SU-DHL-6 (cell line): ENCODE measurements at regions not wholly inside any gene's neighbourhood (a gene's known extent, or its start where the extent isn't known, plus 50 kb on each side); places are given as distances from the start of the nearest gene placed in this dataset.
"Not testable (repeated sequence)": the region's sequence is repeated elsewhere in the genome, so short reads cannot be mapped to it uniquely, and the experiment has no call there.

Experiments used
- H2AFZ ChIP-seq: fragments of 200-600 bp; sonication (generic); 2 replicates; pipeline ENCODE4 v1.6.1; 2014; ENCODE audit warnings: low read depth, mild to moderate bottlenecking, moderate library complexity, mixed read lengths, antibody characterized with exemption, low read length; ENCODE audit not compliant: severe bottlenecking
- H3F3A ChIP-seq: fragments of 200-600 bp; shearing (Covaris generic); 2 replicates; pipeline ENCODE4 v1.6.0; 2016; ENCODE audit warnings: antibody characterized with exemption, mild to moderate bottlenecking; ENCODE audit not compliant: insufficient read depth
- H3K27ac ChIP-seq: fragments of 200-600 bp; sonication (generic); 2 replicates; pipeline ENCODE4 v1.5.1; 2016; ENCODE audit warnings: low read depth, mild to moderate bottlenecking, low read length, moderate library complexity, mixed read lengths
- H3K27me3 ChIP-seq: fragments of 200-600 bp; sonication (generic), shearing (Covaris generic); 2 replicates; pipeline ENCODE4 v1.6.0; 2014; ENCODE audit warnings: mild to moderate bottlenecking, low read length
- H3K36me3 ChIP-seq: fragments of 200-600 bp; sonication (generic); 2 replicates; pipeline ENCODE4 v1.6.1; 2014; ENCODE audit warnings: mild to moderate bottlenecking, low read length, mixed read lengths
- H3K4me2 ChIP-seq: fragments of 300-600, 200-600 bp; shearing (Covaris generic), sonication (generic); 2 replicates; pipeline ENCODE4 v1.6.0; 2014; ENCODE audit warnings: low read length, low read depth, mild to moderate bottlenecking; ENCODE audit not compliant: poor library complexity, severe bottlenecking
- H3K4me3 ChIP-seq: fragments of 200-600 bp; sonication (generic); 2 replicates; pipeline ENCODE4 v1.5.1; 2014; ENCODE audit warnings: antibody characterized with exemption, low read length, mild to moderate bottlenecking, mixed read lengths; ENCODE audit not compliant: insufficient read depth, poor library complexity, severe bottlenecking
- H3K79me2 ChIP-seq: fragments of 200-600 bp; sonication (generic); 2 replicates; pipeline ENCODE4 v1.6.1; 2014; ENCODE audit warnings: mild to moderate bottlenecking, low read length, moderate library complexity; ENCODE audit not compliant: insufficient read depth
- H3K9ac ChIP-seq: fragments of 200-600 bp; sonication (generic); 2 replicates; pipeline ENCODE4 v1.7.0; 2014; ENCODE audit warnings: mild to moderate bottlenecking, low read length
- H3K9me2 ChIP-seq: fragments of 200-600 bp; sonication (generic); replicated peaks from 2 replicates; pipeline ENCODE4 v1.6.1; 2014; ENCODE audit warnings: low read length; ENCODE audit not compliant: insufficient read depth
- H3K9me3 ChIP-seq: fragments of 200-600 bp; sonication (generic); 2 replicates; pipeline ENCODE4 v1.6.1; 2014; ENCODE audit warnings: low read length, mixed read lengths; ENCODE audit not compliant: insufficient read depth
- H4K20me1 ChIP-seq: fragments of 200-600 bp; sonication (generic); 2 replicates; pipeline ENCODE4 v1.6.1; 2014; ENCODE audit warnings: low read depth, mild to moderate bottlenecking, antibody characterized with exemption, low read length, moderate library complexity, mixed read lengths
- EZH2phosphoT487 ChIP-seq: fragments of 200-600 bp; sonication (generic), shearing (Covaris generic); conservative IDR thresholded peaks from 2 replicates; pipeline ENCODE4 v1.6.1; 2018; ENCODE audit warnings: mild to moderate bottlenecking, antibody characterized with exemption, low read length, moderate library complexity, mixed read lengths
- TF ChIP-seq, protein P1 (sequence below): fragments of 200-600 bp; sonication (generic); IDR thresholded peaks from one replicate; pipeline ENCODE4 v1.5.1; 2017; ENCODE audit warnings: antibody characterized with exemption, mild to moderate bottlenecking, low read length, moderate library complexity; ENCODE audit not compliant: insufficient read depth, poor library complexity, severe bottlenecking

DNA sequence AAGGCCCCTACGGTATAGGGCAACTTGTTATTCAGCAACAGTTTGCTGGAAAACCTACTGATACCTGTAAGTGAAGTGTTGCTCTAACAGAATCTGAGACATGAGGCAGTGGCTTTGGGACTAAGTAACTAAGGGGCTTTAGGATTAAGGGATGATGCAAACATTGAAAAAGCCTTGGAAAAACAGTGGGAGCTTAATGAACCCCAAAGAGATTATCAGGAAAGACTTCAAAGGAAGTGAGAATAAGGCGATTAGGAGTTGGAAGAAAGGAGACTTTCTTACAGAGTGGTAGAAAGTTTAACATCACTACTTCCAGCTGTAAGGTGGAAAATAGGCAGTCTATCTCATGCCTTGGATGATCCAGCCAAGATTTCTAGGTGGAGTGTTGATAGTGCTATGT is 158.2 kb upstream of the TRIB2 start:
- Histone ChIP-seq H3K79me2 (no peaks in the 10 kb centered on the region), H3K4me2 (no peak overlapping the region), H4K20me1 (no peaks in the 10 kb centered on the region), H3K27ac (no peak overlapping the region), H3K9me3 (no peaks in the 10 kb centered on the region), H3K36me3 (no peaks in the 10 kb centered on the region), H3K27me3 (no peaks in the 10 kb centered on the region), H3F3A (peaks cover 11% of the 10 kb centered on the region; the same call in 1 of the 2 replicates), H3K9me2 (no peaks in the 10 kb centered on the region), H2AFZ (no peak overlapping the region), H3K9ac (no peak overlapping the region), H3K4me3 (no peak overlapping the region)
- TF ChIP-seq, protein P1, sequence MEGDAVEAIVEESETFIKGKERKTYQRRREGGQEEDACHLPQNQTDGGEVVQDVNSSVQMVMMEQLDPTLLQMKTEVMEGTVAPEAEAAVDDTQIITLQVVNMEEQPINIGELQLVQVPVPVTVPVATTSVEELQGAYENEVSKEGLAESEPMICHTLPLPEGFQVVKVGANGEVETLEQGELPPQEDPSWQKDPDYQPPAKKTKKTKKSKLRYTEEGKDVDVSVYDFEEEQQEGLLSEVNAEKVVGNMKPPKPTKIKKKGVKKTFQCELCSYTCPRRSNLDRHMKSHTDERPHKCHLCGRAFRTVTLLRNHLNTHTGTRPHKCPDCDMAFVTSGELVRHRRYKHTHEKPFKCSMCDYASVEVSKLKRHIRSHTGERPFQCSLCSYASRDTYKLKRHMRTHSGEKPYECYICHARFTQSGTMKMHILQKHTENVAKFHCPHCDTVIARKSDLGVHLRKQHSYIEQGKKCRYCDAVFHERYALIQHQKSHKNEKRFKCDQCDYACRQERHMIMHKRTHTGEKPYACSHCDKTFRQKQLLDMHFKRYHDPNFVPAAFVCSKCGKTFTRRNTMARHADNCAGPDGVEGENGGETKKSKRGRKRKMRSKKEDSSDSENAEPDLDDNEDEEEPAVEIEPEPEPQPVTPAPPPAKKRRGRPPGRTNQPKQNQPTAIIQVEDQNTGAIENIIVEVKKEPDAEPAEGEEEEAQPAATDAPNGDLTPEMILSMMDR, result no peak
- TF ChIP-seq EZH2phosphoT487, result no peak

- peak overlapping the region; percentile 18; the same call in 1 of the 2 replicates for H3K27ac ChIP-seq
- H3K9me3 ChIP-seq, result no peaks in the 10 kb centered on the region
- H3K79me2 ChIP-seq, result no peaks in the 10 kb centered on the region
- H3K4me3 ChIP-seq, result peak overlapping the region; percentile 22
- peaks cover 11% of the 10 kb centered on the region; the same call in 1 of the 2 replicates for H3F3A ChIP-seq
- TF ChIP-seq EZH2phosphoT487, result no peak
- TF ChIP-seq, protein P1, result no peak
- no peak overlapping the region for H2AFZ ChIP-seq
- 0 out of 2 replicates have a peak overlapping the region, but pooled peaks have one; percentile 6 for H3K9ac ChIP-seq
- peak overlapping the region; percentile 60 for H3K4me2 ChIP-seq
- H3K9me2 ChIP-seq, result no peaks in the 10 kb centered on the region
- H4K20me1 ChIP-seq, result no peaks in the 10 kb centered on the region
- H3K27me3 ChIP-seq, result no peaks in the 10 kb centered on the region
- H3K36me3 ChIP-seq, result no peaks in the 10 kb centered on the region
Measured at GRCh38 chr2:12560618-12561017, 156.1 kb upstream of the TRIB2 start.

- no peaks in the 10 kb centered on the region for H3K36me3 ChIP-seq
Measured at GRCh38 chr2:12567411-12567810, 149.3 kb upstream of the TRIB2 start.

GRCh38 chr2:12569510-12569909 is 147.2 kb upstream of the TRIB2 start:
- H3K9me3 ChIP-seq, H3F3A ChIP-seq, H3K27me3 ChIP-seq, H4K20me1 ChIP-seq, H3K9ac ChIP-seq, H3K27ac ChIP-seq, H3K36me3 ChIP-seq, H3K9me2 ChIP-seq, H2AFZ ChIP-seq, H3K4me2 ChIP-seq, H3K4me3 ChIP-seq, H3K79me2 ChIP-seq: not testable (repeated sequence)

More at GRCh38 chr2:12567411-12567810, 149.3 kb upstream of the TRIB2 start:
- no peak overlapping the region for H2AFZ ChIP-seq
- H3K4me2 ChIP-seq, result no peak overlapping the region
- H3K9ac ChIP-seq, result no peak overlapping the region
- no peaks in the 10 kb centered on the region for H3K79me2 ChIP-seq
- H3K4me3 ChIP-seq, result no peak overlapping the region
- H3F3A ChIP-seq, result no peaks in the 10 kb centered on the region; the same call in 1 of the 2 replicates
- TF ChIP-seq, protein P1, result no peak
- TF ChIP-seq EZH2phosphoT487, result no peak
- no peaks in the 10 kb centered on the region for H4K20me1 ChIP-seq
- no peaks in the 10 kb centered on the region for H3K9me2 ChIP-seq
- H3K9me3 ChIP-seq, result no peaks in the 10 kb centered on the region
- H3K27me3 ChIP-seq, result no peaks in the 10 kb centered on the region
- H3K27ac ChIP-seq, result no peak overlapping the region

- not testable (repeated sequence) for H3K79me2 ChIP-seq
Measured at GRCh38 chr2:12569929-12570328, 146.8 kb upstream of the TRIB2 start.

More at GRCh38 chr2:12569929-12570328, 146.8 kb upstream of the TRIB2 start:
- H3K9ac ChIP-seq, H3K4me3 ChIP-seq, H2AFZ ChIP-seq, H3K36me3 ChIP-seq, H3K9me3 ChIP-seq, H3K4me2 ChIP-seq, H4K20me1 ChIP-seq, H3K27me3 ChIP-seq, H3F3A ChIP-seq, H3K9me2 ChIP-seq, H3K27ac ChIP-seq: not testable (repeated sequence)
